GM13977 (cell line): ENCODE measurements at regions not wholly inside any gene's neighbourhood (a gene's known extent, or its start where the extent isn't known, plus 50 kb on each side); places are given as distances from the start of the nearest gene placed in this dataset.

Experiments
- DNase-seq: peaks from one replicate; pipeline ENCODE4 v3.0.0; 2012; ENCODE audit warnings: low spot score
- in situ Hi-C: fragments of 300-500 bp; cut with MboI; formaldehyde crosslinking; loops from one replicate; pipeline ENCODE4 v1.12.0; 2022; ENCODE audit warnings: low sequenced_read_pairs, low pct_unique_long_range_greater_than_20kb, mixed read lengths, inconsistent platforms; ENCODE audit not compliant: unreplicated experiment
- TF ChIP-seq, protein P1 (sequence below): IDR thresholded peaks from 2 replicates; pipeline ENCODE4 v1.5.1; 2012; ENCODE audit warnings: mild to moderate bottlenecking, control low read depth; ENCODE audit not compliant: insufficient read depth; ENCODE audit errors: extremely low read depth, missing control alignments

DNA sequence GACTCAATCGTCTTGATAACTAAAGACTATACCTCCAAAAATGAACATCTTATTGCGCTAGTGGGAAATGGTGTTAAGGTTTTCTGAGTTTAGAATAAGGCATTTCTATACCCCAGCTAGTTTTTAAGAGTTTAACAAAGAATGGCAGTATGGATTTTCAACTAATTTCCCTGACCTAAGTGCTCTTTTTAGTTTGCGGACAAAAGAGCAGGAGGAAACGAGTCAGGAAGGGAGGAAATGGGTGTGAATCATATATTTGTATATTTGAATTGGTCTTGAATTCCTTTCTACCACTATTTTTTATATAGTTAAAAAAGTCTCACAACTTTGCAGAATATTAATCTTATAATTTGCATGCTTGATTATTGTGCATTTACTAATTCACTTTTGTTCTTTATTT lies 516.3 kb upstream of the ZNF608 start:
- in situ Hi-C loops, result no loop called here
- TF ChIP-seq, protein P1, sequence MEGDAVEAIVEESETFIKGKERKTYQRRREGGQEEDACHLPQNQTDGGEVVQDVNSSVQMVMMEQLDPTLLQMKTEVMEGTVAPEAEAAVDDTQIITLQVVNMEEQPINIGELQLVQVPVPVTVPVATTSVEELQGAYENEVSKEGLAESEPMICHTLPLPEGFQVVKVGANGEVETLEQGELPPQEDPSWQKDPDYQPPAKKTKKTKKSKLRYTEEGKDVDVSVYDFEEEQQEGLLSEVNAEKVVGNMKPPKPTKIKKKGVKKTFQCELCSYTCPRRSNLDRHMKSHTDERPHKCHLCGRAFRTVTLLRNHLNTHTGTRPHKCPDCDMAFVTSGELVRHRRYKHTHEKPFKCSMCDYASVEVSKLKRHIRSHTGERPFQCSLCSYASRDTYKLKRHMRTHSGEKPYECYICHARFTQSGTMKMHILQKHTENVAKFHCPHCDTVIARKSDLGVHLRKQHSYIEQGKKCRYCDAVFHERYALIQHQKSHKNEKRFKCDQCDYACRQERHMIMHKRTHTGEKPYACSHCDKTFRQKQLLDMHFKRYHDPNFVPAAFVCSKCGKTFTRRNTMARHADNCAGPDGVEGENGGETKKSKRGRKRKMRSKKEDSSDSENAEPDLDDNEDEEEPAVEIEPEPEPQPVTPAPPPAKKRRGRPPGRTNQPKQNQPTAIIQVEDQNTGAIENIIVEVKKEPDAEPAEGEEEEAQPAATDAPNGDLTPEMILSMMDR, result no peak
- no peak for DNase-seq

DNA sequence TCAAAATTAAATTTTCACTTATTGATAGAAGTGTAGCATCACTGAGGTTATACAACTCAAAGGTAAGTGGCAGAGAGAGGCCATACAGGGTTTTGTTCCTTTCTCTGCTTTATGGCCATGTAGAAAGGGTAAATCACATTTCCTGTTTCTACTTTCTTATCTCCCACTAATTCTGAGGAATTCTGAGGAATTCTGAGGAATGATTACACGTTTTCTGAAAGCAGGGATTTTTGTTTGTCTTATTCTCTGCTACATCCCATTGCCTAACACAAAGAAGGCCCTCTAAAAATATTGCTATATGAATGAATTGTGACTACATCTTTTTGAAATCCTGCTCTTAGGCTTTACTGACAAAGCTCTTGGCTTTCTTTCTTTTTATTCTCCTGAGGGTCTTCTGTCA lies 516.9 kb upstream of the ZNF608 start:
- in situ Hi-C loops, result no loop called here
- DNase-seq, result no peak
- TF ChIP-seq, protein P1, result no peak

DNA sequence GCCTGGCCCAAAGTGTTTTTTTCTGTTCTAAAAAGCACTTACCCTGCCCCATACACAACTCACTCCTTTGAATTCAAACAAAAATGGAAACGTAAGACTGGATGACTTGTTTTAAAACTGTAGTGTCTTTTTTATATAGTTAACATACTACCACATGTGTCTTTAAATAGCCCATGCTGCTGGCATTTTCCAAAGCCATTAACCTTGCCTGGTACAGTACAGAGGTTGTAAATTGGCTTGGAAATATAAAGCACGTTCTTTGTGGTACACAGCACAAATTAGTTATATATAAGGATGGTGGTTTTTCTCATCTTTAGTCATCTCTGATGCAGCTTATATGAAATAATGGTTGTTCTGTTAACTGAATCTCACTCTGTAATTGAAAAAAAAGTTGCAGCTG lies 519.7 kb upstream of the ZNF608 start:
- TF ChIP-seq, protein P1, result no peak
- in situ Hi-C loops, result no loop called here
- no peak for DNase-seq

DNA sequence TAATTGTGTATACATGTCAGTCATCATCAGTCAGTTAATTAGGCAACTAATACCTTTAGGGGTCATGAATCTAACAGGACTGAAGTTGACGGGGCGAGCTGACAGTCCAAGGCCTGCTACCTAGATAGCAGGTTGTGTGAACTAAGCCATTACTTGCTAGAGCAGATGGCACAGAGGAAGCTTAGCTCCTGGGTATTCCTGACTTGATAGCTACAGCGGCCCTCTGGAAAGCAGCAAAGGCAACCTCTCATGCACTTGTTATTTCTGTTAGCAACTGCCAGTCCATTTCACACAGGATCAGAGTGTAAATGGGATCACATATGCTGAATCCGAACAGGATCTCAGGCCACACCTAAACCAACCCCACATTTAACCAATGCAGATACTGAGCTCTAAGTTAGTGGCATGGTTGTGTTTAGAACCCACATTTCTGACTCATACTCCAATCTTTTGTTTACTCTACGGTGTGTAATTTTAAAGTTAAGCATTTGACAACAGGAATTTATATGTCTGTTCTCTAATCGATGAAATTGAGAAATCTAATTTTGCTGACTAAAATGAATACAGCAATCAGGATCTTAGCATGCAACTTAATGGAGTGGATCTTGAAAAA lies 521.3 kb upstream of the ZNF608 start:
- TF ChIP-seq, protein P1, result no peak
- DNase-seq, result no peak
- in situ Hi-C loops, result no loop called here

DNA sequence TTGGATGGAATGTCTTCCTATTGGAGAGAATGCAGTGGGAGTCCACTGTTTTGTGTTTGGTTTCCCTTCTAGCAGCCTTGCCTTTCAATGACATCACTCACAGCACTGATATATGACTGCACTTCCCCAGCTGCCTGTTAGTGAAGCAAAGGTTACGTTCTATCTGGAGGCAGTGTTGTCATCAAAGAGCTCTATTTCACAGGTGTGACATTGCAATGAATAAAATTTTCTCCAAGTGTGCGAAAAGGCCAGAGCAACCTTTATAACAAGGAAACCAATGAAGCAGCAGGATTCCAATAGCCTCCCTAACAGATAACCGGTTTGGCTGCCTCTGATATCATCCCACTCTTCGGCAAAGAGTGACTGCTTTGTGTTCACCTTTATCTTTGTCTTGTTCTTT lies 523.5 kb upstream of the ZNF608 start:
- TF ChIP-seq, protein P1, result no peak
- DNase-seq, result no peak
- in situ Hi-C loops, result no loop called here

DNA sequence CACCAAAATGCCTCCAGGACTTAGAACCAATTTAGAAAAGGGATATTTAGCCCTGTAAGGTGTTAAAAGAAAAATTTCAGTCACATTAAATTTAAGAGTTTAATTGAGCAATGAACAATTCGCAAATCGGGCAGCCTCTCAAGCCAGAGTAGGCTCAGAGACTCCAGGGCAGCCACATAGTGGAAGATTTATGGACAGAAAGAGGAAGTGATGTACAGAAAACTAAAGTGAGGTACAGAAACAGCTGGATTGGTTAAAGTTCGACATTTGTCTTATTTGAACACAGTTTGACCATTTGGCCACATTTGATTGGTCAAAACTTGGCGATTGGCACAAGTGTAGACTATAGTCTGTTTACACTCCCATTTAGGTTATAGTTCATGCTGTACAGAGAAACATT lies 525.9 kb upstream of the ZNF608 start:
- DNase-seq, result no peak
- TF ChIP-seq, protein P1, result no peak
- in situ Hi-C loops, result no loop called here

DNA sequence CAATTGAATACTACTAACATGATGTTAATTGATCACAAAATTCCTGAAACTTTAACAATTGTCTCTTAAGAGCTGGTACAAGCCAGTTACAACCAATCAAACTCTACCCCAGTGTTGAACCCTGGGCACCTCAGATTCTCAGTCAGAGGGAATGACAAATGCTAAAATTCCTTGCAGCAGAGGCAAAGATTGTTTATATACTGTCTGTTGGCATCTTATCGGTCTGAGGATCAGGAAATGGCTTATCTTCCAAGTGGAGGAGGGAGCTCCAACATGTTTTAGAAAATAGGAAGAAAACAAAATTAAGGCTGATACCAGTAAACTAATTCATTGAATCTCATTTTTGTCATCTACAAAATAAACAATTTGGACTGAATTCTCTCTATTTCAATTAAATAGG lies 527.8 kb upstream of the ZNF608 start:
- DNase-seq, result no peak
- TF ChIP-seq, protein P1, result no peak
- in situ Hi-C loops, result no loop called here
